Cardiac muscle cell (in vitro differentiated cells and primary cell): ENCODE measurements at regions not wholly inside any gene's neighbourhood (a gene's known extent, or its start where the extent isn't known, plus 50 kb on each side); places are given as distances from the start of the nearest gene placed in this dataset.

ENCODE experiments used
- DNase-seq, 2 donors: peaks; one replicate each; pipeline versions ENCODE4 v3.0.0 to v3.0.0-alpha.2; 2010 to 2017; ENCODE audit warnings: low read depth in 1 of 2, low spot score in 1 of 2
- H3K27ac ChIP-seq: fragments of 200-600 bp; sonication (generic); 2 replicates; pipeline ENCODE4 v1.5.1; 2016
- H3K27me3 ChIP-seq: fragments of 200-600 bp; sonication (generic); 2 replicates; pipeline ENCODE4 v1.6.0; 2016; ENCODE audit warnings: control low read depth
- H3K36me3 ChIP-seq: fragments of 200-600 bp; sonication (generic); 2 replicates; pipeline ENCODE4 v1.5.1; 2016; ENCODE audit warnings: control low read depth
- H3K4me1 ChIP-seq: fragments of 200-600 bp; sonication (generic); 2 replicates; pipeline ENCODE4 v1.8.1; 2017; ENCODE audit warnings: low read depth, mild to moderate bottlenecking, mixed run types
- H3K4me3 ChIP-seq: fragments of 200-600 bp; sonication (generic); 2 replicates; pipeline ENCODE4 v1.5.1; 2016; ENCODE audit warnings: mild to moderate bottlenecking
- H3K9me3 ChIP-seq: fragments of 200-600 bp; sonication (generic); 2 replicates; pipeline ENCODE4 v1.5.1; 2017; ENCODE audit warnings: low read depth, mild to moderate bottlenecking, control low read depth
- CTCF ChIP-seq: IDR thresholded peaks from 2 replicates; pipeline ENCODE4 v1.5.1; 2012; ENCODE audit warnings: low read depth, mild to moderate bottlenecking, low read length

GRCh38 chr5:159667286-159667685 is 249.0 kb upstream of the ADRA1B start:
- no peak overlapping the region for H3K27ac ChIP-seq
- H3K36me3 ChIP-seq = no peaks in the 10 kb centered on the region
- H3K9me3 ChIP-seq = no peaks in the 10 kb centered on the region
- no peak for TF ChIP-seq CTCF
- H3K27me3 ChIP-seq = no peaks in the 10 kb centered on the region
- no peak overlapping the region for H3K4me3 ChIP-seq
- no peaks in the 10 kb centered on the region for H3K4me1 ChIP-seq
- DNase-seq = no peak

- H3K36me3 ChIP-seq = no peaks in the 10 kb centered on the region
- no peak for DNase-seq
- H3K27ac ChIP-seq = no peak overlapping the region
- no peaks in the 10 kb centered on the region for H3K4me1 ChIP-seq
- H3K4me3 ChIP-seq = no peak overlapping the region
- H3K9me3 ChIP-seq = no peaks in the 10 kb centered on the region
- no peaks in the 10 kb centered on the region for H3K27me3 ChIP-seq
- TF ChIP-seq CTCF = no peak
Observed at GRCh38 chr5:159668556-159668955, 247.7 kb upstream of the ADRA1B start.

GRCh38 chr5:159669559-159669958 is 246.7 kb upstream of the ADRA1B start:
- DNase-seq = no peak
- H3K4me3 ChIP-seq = no peak overlapping the region
- H3K9me3 ChIP-seq = no peaks in the 10 kb centered on the region
- H3K36me3 ChIP-seq = no peaks in the 10 kb centered on the region
- H3K27me3 ChIP-seq = no peaks in the 10 kb centered on the region
- no peak overlapping the region for H3K27ac ChIP-seq
- H3K4me1 ChIP-seq = no peaks in the 10 kb centered on the region
- no peak for TF ChIP-seq CTCF

- Histone ChIP-seq H3K27ac (no peak overlapping the region), H3K9me3 (no peaks in the 10 kb centered on the region), H3K4me1 (no peaks in the 10 kb centered on the region), H3K27me3 (no peaks in the 10 kb centered on the region), H3K36me3 (no peaks in the 10 kb centered on the region), H3K4me3 (no peak overlapping the region)
- TF ChIP-seq CTCF = no peak
- no peak for DNase-seq
Observed at GRCh38 chr5:159671886-159672285, 244.4 kb upstream of the ADRA1B start.

GRCh38 chr5:159673538-159673937 is 242.7 kb upstream of the ADRA1B start:
- Histone ChIP-seq H3K36me3 (no peaks in the 10 kb centered on the region), H3K9me3 (no peaks in the 10 kb centered on the region), H3K4me3 (no peak overlapping the region), H3K27ac (no peak overlapping the region), H3K27me3 (no peaks in the 10 kb centered on the region), H3K4me1 (no peaks in the 10 kb centered on the region)
- no peak for DNase-seq
- TF ChIP-seq CTCF = no peak

GRCh38 chr5:159678657-159679392 is 237.5 kb upstream of the ADRA1B start:
- Histone ChIP-seq H3K27ac (no peak overlapping the region), H3K4me3 (no peak overlapping the region), H3K27me3 (no peaks in the 10 kb centered on the region), H3K4me1 (no peaks in the 10 kb centered on the region), H3K36me3 (no peaks in the 10 kb centered on the region), H3K9me3 (no peaks in the 10 kb centered on the region)
- DNase-seq = no peak
- no peak for TF ChIP-seq CTCF
